ENCODE measurements at regions not wholly inside any gene's neighbourhood (a gene's known extent, or its start where the extent isn't known, plus 50 kb on each side); places are given as distances from the start of the nearest gene placed in this dataset.

- TF ChIP-seq CTCF (IDR thresholded peaks at IDR 0.05; ENCODE audit: extremely low read depth in 1 of 2, insufficient read depth in 1 of 2, low read depth in 1 of 2, low read length in 2 of 2) (no peak), EZH2 (IDR thresholded peaks at IDR 0.05; ENCODE audit: borderline replicate concordance, low read depth, low read length, severe bottlenecking) (no peak), POLR2A (IDR thresholded peaks at IDR 0.05; ENCODE audit: low read depth, low read length) (no peak), POLR2AphosphoS5 (IDR thresholded peaks at IDR 0.05; ENCODE audit: insufficient read depth, low read depth, low read length) (no peak), MAX (IDR thresholded peaks at IDR 0.05; ENCODE audit: insufficient read depth, insufficient read length) (no peak), MYC (IDR thresholded peaks at IDR 0.05; ENCODE audit: low read depth, low read length) (no peak), GATA2 (IDR thresholded peaks at IDR 0.05; ENCODE audit: insufficient read depth, insufficient read length, low read depth, low read length) (no peak)
Measured at GRCh38 chr11:98572941-98573340, 447.8 kb upstream of the CNTN5 start.

Measured in endothelial cell of umbilical vein (primary cell).